Choroid plexus epithelial cell (primary cell): ENCODE measurements at regions not wholly inside any gene's neighbourhood (a gene's known extent, or its start where the extent isn't known, plus 50 kb on each side); places are given as distances from the start of the nearest gene placed in this dataset.
A peak's percentile ranks its signal among the peaks of the same experiment; 100 is the strongest.

Experiments used
- DNase-seq: peaks from one replicate; pipeline ENCODE4 v3.0.0-alpha.2; 2010; ENCODE audit warnings: low read depth
- H3K4me3 ChIP-seq: 2 replicates; pipeline ENCODE4 v1.5.1; 2011; ENCODE audit warnings: low read depth, mild to moderate bottlenecking, control low read depth, low read length, moderate library complexity
- CTCF ChIP-seq: conservative IDR thresholded peaks from 2 replicates; pipeline ENCODE4 v1.5.1; 2011; ENCODE audit warnings: low read depth, mild to moderate bottlenecking, control low read depth, inconsistent platforms, low read length, moderate library complexity

GRCh38 chr5:125333416-125333815, 587.0 kb upstream of the ZNF608 start:
- no peak for TF ChIP-seq CTCF
- H3K4me3 ChIP-seq, result no peak overlapping the region
- no peak for DNase-seq

- no peak for TF ChIP-seq CTCF
These were observed 590.0 kb upstream of the ZNF608 start for GRCh38 chr5:125336401-125336800.

GRCh38 chr5:125337294-125337693, 590.9 kb upstream of the ZNF608 start:
- DNase-seq, result no peak
- no peak overlapping the region for H3K4me3 ChIP-seq
- no peak for TF ChIP-seq CTCF

More at GRCh38 chr5:125336401-125336800, 590.0 kb upstream of the ZNF608 start:
- no peak overlapping the region for H3K4me3 ChIP-seq
- peak; percentile 48 for DNase-seq

GRCh38 chr5:125338440-125339174, 592.2 kb upstream of the ZNF608 start:
- DNase-seq, result no peak
- no peak overlapping the region for H3K4me3 ChIP-seq
- TF ChIP-seq CTCF, result no peak

GRCh38 chr5:125341436-125341835, 595.0 kb upstream of the ZNF608 start:
- no peak for TF ChIP-seq CTCF
- H3K4me3 ChIP-seq, result no peak overlapping the region
- no peak for DNase-seq

GRCh38 chr5:125343015-125343414, 596.6 kb upstream of the ZNF608 start:
- peak; percentile 77 for DNase-seq
- no peak overlapping the region for H3K4me3 ChIP-seq
- no peak for TF ChIP-seq CTCF

- H3K4me3 ChIP-seq, result no peak overlapping the region
- no peak for TF ChIP-seq CTCF
- DNase-seq, result no peak
These were observed 599.9 kb upstream of the ZNF608 start for GRCh38 chr5:125346316-125346715.
